ENCODE measurements at regions not wholly inside any gene's neighbourhood (a gene's known extent, or its start where the extent isn't known, plus 50 kb on each side); places are given as distances from the start of the nearest gene placed in this dataset.

DNA sequence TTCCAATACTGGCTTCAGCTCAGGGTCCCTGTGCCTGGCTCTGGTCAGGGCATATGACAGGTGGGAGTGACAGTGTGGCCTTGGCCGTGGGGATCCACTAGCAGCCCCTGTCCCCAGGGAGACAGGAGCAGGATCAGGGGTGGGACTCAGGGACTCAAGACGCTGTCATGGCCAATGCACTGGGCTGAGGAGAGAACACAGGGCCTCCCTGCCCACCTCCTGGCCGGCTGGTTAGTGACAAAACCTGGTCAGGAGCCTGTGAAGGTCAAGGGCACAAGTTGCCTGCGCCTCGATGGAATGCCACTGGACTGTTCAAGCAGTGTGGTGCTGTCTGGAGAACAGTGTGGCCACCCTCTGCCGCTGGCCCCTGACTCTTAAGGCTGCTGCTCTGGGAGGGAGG, 86.8 kb downstream of the OLFM1 start:
- TF ChIP-seq EZH2 (IDR thresholded peaks at IDR 0.05; ENCODE audit: borderline replicate concordance, insufficient read depth, low read length, poor library complexity, severe bottlenecking) (no peak), POLR2AphosphoS5 (IDR thresholded peaks at IDR 0.05) (no peak)
